Activated naive CD4-positive, alpha-beta T cell treated with anti-CD3 and anti-CD28 coated beads, Interleukin-2, amount 50 U/mL, for 16 hours (primary cell): ENCODE measurements at regions not wholly inside any gene's neighbourhood (a gene's known extent, or its start where the extent isn't known, plus 50 kb on each side); places are given as distances from the start of the nearest gene placed in this dataset.
A peak's percentile ranks its signal among the peaks of the same experiment; 100 is the strongest.

ENCODE experiments used
- DNase-seq: peaks from one replicate; pipeline ENCODE4 v3.0.0-alpha.2; 2020

- DNase-seq: no peak
These were observed 50.3 kb downstream of the UTRN start for GRCh38 chr6:144335311-144335861.

- no peak for DNase-seq
These were observed 50.8 kb downstream of the UTRN start for GRCh38 chr6:144335914-144336313.

DNA sequence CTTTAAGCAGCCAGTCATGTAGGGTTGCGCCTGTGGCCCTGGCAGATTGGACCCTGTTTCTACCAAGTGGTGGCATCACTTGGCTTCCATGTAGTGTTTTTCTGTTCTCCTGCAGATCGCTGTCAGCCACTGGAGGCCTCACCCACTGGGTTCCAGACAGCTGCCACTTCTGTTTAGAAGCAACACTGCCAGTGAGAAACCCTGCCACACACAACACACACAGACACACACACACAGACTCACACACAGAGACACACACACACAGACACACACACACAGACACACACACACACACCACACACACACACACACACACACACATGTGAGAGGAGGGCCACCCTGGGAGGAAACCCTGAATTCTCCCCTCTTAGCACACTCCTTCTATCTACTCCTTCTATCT is 51.8 kb downstream of the UTRN start:
- DNase-seq: no peak

- no peak for DNase-seq
These were observed 53.3 kb downstream of the UTRN start for GRCh38 chr6:144338474-144338873.

DNA sequence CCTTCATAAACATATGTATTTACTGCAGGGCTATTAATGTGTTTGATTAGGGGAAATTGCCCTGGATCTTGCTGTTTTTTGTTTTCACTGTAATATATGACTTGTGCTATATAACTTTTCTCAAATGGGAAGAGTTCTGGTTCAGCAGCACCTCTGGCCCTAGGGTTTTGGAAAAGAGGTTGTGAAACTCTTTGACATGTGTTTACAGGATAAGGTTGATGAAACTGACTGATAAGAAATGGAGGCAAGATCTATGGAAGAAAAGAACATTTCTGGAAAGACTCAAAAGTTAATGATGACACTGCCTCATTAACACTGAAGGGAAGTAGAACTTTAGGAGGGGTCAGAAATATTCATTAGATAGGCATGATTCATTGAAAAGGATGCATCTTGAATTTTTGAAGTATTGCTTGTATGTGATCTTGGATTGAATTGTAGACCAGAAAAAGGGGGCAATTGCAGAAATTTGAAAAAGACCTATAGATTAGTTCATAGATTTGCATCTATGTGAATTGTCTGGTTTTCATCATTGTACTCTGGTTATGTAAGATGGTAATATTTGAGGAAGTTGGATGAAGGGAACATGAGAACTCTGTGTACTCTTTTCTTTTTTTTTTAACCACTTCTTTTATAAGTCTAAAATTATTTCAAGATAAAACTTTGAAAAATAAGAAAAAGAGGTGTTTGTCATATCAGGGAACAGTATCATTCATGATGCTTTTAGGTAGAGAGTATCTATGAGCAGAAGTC is 54.0 kb downstream of the UTRN start:
- no peak for DNase-seq

DNA sequence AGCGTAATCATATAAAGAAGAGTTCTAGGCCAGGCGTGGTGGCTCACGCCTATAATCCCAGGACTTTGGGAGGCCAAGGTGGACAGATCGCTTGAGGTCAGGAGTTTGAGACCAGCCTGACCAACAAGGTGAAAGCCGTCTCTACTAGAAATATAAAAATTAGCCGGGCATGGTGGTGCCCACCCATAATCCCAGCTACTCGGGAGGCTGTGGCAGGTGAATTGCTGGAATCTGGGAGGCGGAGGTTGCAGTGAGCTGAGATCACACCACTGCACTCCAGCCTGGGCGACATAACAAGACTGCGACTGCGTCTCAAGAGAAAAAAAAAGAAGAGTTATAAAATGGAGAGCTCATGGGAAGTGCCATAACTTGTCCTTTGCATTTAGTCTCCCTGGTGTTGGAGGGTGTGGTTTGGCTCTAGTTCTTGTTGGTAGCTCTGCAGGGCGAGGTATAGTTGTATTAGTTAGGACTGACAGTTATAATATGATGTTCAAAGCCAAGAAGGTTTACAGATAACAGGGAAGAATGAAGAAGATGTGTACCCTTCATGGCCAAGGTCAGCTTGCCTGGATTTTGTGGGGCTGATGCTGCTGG is 54.8 kb downstream of the UTRN start:
- DNase-seq: no peak

- no peak for DNase-seq
These were observed 55.6 kb downstream of the UTRN start for GRCh38 chr6:144340541-144341371.

DNA sequence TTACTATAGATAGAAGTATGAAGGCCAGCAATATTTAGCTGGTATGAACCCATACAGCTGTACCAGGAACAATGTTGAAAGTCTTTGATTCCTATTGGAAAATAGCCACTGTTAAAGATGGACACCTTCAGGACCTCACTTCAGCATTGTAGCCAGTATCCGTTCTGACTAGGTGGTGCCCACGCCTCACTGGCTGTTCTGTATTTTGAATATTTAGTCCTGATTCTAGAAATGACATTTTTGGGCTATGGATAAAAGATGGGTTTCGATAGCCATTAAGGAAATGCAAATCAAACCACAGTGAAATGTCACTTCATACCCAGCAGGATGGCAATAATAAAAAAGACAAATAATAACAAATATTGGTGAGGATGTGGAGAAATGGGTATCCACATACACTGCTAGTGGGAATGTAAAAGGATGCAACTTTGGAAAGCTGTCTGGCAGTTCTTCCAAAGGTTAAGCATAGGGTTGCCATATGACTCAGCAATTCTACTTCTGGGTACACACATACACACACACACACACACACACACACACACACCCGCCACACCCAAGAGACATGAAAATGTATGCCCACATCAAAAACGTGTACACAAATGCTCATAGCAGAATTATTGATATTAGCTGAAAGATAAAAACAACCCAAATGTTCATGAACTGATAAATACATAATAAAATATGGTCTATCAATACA is 56.8 kb downstream of the UTRN start:
- DNase-seq: no peak

- DNase-seq: no peak
These were observed 58.7 kb downstream of the UTRN start for GRCh38 chr6:144343701-144344428.

- DNase-seq: peak; percentile 40
These were observed 59.5 kb downstream of the UTRN start for GRCh38 chr6:144344646-144345045.

DNA sequence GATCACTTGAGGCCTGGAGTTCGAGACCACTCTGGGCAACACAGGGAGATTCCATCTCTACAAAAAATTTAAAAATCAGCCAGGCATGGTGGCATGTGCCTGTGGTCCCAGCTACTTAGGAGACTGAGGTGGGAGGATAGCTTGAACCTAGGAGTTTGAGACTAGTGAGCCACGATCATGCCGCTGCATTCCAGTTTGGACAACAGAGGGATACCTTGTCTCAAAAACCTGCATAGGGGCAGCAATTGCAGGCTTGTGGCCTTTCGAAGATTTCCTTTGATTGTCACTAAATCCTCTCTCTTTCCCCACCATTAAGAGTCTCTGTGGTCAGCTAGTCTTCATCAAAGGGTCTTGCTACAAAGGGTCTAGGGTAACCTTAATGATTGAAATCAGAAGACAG is 60.3 kb downstream of the UTRN start:
- no peak for DNase-seq

DNA sequence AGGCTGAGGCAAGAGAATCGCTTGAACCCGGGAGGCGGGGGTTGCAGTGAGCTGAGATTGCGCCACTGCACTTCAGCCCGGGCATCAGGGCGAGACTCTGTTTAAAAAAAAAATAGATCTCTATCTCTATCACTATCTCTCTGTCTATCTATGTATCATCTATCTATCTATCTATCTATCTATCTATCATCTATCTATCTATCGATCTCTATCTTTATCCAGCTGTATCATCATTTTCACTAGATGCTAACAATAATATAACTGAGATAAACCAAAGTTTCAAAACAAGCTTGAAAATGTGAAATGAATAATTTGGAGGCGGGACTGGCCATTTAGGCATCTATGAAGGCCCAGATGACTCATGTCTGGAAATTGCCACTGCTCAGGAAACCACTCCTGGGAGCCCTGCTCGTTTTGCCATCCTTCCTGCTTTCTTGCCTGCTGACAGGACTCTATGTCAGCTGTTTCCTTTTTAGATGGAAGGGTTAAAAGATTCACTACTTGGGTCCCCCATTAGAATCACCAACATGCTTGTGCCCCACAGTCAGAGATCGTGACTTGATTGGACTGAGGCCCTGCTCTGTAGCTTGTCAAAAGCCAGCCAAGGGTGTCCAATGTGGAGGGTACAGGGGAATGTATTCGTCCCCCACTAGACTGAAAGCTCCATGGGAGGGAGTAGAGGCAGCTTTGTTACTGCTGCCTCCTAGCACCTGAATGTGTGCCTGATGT is 61.7 kb downstream of the UTRN start:
- DNase-seq: no peak

DNA sequence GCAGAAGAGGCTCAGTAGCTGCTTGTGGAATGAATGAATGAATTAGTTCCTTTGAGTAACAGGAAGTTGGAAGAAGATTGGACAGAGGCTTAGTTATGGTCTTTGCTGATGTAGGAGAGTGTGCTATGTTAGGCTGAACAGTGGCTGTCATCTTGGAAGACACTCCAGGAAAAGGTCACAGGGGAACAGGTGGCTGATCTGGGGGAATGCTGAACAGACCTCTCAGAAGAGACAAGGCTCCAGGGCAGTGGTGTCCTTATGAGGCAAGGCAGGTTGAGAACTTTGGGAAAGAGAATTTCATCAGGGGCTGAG is 62.3 kb downstream of the UTRN start:
- no peak for DNase-seq

DNA sequence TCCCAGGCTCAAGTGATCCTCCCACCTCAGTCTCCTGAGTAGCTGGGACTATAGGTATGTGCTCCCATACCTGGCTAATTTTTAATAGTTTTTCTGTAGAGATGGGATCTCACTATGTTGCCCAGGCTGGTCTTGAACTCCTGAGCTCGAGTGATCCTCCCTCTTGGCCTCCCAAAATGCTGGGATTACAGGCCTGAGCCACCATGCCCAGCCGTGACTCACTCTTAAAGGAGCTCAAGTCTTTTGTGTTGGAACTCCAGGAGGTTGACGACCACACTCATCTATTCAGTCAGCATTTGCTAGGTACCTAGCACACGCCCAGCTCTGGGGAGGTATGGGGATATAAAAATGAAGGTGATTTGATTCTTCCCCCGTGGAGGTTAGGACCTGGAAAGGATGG is 62.8 kb downstream of the UTRN start:
- no peak for DNase-seq

DNA sequence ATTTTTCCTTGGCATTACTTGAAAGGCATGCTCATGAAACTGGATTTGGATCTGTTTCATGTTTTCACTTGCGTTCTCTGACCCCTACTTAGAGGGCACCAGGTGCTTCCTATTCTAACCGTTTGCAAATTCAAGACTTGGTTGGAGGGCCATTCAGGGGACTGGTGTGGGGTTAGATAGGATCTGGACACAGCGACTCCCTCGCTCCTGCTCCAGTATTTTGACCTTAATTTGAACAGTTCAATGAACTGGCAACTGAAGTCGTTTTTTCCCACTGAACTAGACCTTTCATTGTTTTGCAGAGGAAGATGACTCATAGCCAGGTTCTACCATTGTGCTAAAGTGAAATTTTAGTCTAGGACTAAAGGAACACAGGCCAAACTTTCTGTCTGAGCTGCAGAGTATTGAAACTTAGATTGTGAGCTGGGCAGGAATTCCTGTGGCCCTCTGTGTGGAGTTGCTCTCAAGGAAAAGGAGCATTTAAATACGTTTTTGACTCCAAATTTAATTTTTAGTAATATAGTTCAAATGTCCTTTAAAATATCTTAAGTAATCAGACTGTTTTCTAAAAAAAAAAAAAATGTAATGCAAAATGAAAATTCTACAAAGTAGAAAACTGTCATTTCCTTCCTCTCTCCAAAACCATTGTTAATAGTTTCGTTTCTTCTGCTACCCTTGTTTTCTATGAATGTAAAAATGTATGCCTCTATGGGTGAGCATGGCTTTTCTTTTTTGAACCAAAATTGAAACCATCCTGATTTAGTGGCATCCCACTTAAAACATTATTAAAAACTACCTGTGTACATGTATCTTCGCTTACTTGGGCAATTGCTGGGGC is 64.8 kb downstream of the UTRN start:
- DNase-seq: no peak

GRCh38 chr6:144350528-144350880 is 65.4 kb downstream of the UTRN start:
- DNase-seq: no peak

DNA sequence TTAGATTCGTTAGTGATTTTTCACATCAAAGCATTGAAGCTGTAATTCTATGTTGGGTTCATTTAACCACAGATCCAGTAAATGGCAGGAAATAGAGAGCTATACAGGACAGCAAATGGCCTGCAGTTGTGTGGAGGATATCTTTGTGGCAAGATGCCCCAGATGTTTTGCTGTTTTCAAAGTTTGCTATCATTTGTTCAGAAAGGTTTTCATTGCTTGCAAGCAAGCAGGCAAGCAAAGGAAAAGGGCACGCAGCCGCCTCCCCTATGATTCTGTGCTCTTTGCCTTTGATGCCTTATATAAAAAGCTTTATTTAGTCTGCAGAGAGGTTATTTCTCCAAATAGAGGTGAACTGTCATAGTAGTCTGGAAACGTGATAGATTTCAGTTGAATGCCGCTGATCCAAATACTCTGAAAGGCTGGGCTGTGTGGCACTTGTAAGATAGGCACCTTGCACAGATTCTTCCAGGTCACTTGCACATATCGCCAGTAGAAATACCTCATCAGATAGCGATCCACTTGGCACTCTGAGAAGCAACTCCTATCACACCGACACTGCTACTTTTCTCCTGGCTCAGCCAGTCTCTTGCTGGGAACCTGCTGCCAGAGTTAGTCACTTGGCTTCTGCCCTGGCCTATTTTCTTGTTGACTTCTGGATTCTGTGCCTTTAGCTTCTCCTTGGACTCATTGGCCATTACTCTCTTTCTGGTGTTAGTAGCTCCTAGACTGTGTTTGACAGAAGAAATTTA is 66.4 kb downstream of the UTRN start:
- no peak for DNase-seq

- no peak for DNase-seq
These were observed 67.2 kb downstream of the UTRN start for GRCh38 chr6:144352331-144352730.

GRCh38 chr6:144353871-144354314 is 68.8 kb downstream of the UTRN start:
- DNase-seq: no peak

DNA sequence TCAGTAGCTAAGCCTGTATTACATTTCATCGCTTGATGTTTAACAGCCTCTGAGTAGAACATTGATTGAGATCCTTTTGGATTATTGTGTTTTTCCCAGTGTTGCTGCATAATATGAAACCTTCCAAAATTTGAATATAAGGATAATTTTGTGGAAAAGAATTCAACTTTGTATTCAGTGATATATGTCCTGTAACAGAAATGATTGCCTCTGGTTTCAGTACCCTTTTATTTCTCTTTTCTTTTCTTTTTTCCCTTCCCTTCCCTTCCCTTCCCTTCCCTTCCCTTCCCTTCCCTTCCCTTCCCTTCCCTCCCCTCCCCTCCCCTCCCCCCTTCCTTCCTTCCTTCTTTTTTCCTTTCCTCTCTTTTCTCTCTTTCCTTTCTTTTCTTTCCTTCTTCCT is 74.6 kb downstream of the UTRN start:
- DNase-seq: no peak
